Stimulated activated CD4-positive, alpha-beta T cell treated with anti-CD3 and anti-CD28 coated beads, Interleukin-1b, Interleukin-23, amount 100 ng/mL, for 24 hours (primary cell): ENCODE measurements at regions not wholly inside any gene's neighbourhood (a gene's known extent, or its start where the extent isn't known, plus 50 kb on each side); places are given as distances from the start of the nearest gene placed in this dataset.

ENCODE experiments used
- DNase-seq, 4 experiments: peaks; one replicate each; pipeline ENCODE4 v3.0.0-alpha.2; 2020; ENCODE audit warnings: low read depth in 4 of 4, low spot score in 1 of 4

GRCh38 chr10:4093438-4093837, 308.4 kb upstream of the KLF6 start:
- DNase-seq: no peak

- no peak for DNase-seq
Measured at GRCh38 chr10:4088354-4089066, 303.5 kb upstream of the KLF6 start.

DNA sequence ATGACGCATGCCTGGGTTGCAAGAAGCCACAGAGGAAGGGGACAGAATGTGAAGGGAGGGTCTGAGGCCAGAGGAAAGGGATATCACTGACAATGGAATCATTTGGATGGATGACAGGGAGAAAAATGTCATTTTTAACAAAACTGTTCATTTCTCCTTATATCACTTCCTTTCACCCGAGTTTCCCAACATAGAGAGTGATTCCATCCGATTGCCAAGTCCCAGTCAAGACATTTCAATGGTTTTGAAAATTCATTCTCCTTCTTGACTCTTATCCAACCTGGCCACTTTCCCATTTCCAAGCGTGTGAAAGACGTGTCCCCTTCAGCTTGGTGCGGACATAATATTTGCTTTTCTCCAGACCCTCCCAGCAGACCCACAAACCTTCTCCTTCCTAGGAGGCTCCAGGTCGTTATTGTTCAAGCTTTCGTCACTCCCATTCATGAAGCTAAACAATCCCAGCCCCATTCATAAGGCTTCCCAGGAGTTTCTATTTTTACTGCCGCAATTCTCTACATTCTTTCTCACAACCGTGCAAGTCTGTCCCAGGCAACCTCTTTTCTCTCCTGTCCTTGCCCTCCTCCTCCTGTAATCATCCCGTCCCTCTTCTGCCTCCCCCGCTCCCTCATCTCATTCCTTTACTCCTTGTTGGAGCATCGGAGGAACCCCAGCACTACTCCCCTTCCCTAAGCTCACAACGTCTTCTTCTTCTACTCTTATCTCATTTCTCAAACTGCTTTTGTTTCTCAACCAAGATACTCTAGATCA, 301.3 kb upstream of the KLF6 start:
- DNase-seq: no peak

DNA sequence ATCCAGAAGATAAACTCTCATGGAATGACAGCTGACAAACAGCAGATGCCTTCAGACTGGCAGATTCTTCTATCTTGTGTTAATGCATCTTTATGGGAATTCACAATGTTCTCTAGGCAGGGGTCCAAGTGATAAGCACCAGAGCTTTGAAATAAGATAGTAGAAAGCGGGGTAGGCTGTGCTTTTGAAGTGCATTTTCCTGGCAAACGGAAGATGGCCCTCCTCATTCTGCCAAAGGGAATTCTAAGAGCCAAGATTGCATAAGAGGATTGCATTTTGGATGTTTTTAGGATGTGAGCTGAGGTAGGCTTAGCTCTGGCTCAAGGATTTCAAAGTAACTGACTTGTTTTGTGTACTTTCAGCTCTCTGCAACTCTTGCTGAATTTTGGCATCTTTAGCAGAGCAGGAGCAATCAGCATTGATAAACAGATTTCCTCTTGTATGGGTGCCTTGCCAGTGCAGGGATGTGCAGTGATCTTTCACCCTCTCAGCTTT, 298.5 kb upstream of the KLF6 start:
- no peak for DNase-seq

GRCh38 chr10:4082861-4083260, 297.9 kb upstream of the KLF6 start:
- DNase-seq: no peak

DNA sequence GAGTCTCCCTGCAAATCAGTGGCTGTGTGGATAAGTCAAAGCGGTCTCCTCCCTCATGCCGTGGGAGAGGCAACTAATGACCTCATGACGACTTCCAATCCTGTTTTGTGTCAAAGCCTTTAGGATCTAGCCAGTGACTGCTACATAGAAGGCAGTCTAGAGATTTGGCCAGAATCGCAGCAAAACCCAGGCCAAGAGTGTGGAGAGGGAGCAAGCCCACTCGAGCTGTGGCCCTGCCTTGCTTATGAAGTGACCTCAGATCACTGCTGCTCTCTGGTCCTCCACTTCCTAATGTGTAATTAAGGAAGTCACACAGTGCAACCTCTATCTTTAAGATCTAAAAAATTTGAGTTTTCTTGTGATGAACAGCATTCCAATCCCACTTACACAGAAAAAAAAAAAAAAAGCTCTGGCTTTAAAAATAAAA, 296.7 kb upstream of the KLF6 start:
- DNase-seq: no peak

DNA sequence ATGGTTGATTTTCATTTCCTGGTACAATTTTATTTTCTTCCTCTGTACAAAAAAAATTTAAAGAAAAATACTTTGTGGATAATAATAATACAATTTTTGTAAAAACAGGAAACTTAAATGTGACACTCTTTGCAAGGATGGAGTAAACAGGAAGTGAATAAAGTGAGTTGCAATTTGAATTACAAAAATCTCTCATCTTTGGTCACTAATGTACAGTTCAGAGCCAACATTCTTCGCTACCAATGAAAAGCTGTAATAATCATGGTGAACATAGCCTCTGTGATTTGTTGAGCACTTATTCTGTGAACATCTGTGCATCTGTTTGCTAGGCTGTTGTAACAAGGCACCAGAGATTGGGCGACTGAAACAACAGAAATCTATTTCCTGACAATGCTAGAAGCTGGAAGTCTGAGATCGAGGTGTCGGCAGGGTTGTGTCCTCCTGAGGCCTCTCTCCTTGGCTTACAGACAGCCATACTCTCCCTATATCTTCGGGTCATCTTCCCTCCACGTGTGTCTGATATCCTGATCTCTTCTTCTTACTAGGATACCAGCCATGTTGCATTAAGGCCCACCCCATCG, 295.3 kb upstream of the KLF6 start:
- DNase-seq: no peak

- no peak for DNase-seq
Measured at GRCh38 chr10:4079803-4080202, 294.8 kb upstream of the KLF6 start.

- DNase-seq: no peak
Measured at GRCh38 chr10:4077804-4078203, 292.8 kb upstream of the KLF6 start.

DNA sequence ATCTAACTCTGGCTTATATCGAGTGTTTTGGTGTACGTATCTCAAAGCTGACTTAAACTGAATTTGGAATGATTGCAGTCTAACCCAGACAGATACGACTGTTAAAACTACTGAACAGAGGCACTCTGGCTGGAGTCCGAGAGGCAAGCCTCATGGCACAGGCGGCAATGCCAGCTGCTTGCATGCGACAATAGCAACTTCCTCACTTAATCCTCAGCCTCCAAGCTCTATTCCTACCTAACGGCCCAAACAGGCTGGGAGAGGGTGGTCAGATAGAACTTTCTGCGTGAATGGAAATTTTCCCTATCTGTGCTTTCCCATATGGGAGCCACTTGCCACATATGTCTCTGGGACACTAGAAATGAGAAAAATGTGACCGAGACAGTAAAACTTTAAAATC, 292.0 kb upstream of the KLF6 start:
- no peak for DNase-seq

DNA sequence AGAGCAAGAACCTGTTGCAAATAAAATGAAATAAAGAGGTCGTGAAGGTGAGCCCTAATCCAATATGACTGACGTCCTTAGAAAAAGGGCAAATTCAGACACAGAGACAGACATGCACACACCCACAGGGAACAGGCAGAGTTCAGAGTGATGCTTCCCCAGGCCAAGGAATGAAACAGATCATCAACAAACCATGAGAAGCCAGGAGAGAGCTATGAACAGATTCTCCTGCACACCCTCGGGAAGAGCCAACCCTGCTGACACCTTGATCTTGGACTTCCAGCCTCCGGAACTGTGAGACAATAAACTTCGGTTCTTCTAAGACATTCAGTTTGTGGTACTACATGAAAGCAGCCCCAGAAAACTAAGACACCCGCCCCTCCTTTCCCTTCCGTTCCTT, 290.4 kb upstream of the KLF6 start:
- DNase-seq: no peak

GRCh38 chr10:4074545-4075407, 289.8 kb upstream of the KLF6 start:
- DNase-seq: no peak

DNA sequence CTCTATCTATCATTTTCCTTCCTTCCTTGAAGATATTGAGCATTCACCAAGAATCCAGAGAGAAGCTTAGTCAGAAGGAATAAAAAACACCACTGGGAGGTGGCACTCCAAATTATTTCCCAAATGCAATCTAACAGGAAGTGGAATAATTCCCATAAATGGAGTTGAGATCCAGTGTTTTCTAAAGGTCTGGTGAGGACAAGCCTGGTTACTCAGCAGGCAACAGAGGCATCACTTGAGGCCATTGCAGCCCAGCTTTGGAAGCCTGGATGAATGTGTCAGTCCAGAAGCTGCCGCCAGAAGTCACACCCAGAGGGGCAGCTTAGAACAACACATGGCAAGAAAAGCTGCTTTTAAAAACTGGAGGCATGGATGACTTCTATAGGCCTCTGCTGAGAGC, 288.9 kb upstream of the KLF6 start:
- no peak for DNase-seq

GRCh38 chr10:4070921-4071660, 286.1 kb upstream of the KLF6 start:
- no peak for DNase-seq

GRCh38 chr10:4070184-4070583, 285.2 kb upstream of the KLF6 start:
- DNase-seq: no peak

DNA sequence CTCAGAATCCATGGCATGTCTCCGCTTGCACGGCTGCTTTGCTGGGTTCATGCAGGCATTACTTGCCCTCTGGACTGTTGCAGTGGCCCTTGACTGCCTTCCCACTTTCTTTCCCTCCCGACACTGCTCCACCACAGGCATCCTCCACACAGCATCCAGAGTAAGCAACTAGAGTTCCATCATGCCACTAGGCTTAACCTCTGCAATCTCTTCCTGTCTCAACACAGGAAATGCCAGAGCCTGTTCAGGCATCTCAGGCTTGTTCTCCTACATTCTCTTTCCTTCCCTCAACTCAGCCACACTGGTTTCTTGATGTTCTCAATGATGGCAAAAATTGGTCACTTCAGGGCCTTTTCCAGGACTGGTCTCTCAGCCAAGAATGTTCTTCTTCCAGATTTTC, 284.5 kb upstream of the KLF6 start:
- no peak for DNase-seq

DNA sequence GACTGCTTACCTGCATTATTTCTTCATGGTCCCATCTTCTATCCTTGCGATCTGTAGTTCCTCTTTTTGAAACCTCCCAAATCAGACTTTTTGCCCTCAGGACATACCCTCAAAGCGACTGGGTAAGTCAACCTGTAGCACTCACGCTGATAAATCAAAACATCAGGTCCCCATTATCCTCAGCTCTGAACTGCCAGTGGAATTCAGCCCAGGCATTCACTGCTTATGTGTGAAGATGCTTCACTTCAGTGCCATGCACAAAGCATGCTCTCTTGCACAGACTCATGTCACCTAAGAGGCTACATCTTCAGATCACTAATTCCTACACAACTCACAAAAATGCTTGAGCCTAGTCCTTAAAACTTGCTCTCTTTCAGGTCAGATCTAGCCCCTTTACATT, 283.6 kb upstream of the KLF6 start:
- no peak for DNase-seq

DNA sequence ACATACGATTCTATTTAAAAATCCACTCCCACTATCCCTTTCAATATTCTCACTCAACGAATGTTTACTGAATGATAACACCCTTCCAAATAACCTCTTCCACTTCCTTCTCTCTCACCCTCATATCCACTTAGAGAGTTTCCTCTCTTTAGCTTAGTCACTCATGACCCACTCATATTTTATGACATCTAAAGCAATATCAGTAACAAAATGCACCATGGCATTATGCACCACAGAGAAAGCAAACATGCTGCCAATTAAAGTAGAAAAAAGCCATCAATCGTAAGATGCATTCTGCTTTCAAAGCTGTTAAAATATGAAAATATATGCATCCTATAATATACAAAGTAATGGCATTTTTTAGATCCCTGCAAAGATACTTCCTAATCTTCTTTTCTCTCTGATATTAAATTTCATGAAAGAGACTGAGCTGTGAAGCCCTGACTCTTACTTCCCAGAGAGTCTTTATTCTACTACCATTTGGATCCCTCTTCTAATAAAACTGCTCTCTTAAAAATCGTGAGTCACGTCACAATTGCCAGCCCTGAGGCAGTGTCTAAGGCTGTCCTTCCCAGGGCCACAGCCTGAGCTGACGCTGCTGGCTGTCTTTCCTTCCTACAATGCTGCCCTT, 283.0 kb upstream of the KLF6 start:
- DNase-seq: no peak

GRCh38 chr10:4067531-4067930, 282.5 kb upstream of the KLF6 start:
- DNase-seq: no peak
